HEK293 (cell line): ENCODE measurements at regions not wholly inside any gene's neighbourhood (a gene's known extent, or its start where the extent isn't known, plus 50 kb on each side); places are given as distances from the start of the nearest gene placed in this dataset.

ENCODE experiments used
- YY1 ChIP-seq: fragments of 450-650 bp; formaldehyde crosslinking; IDR thresholded peaks from 2 replicates; pipeline ENCODE4 v1.5.1; 2018; ENCODE audit warnings: missing biosample characterization, missing genetic modification characterization
- ZNF121 ChIP-seq: fragments of 450-650 bp; formaldehyde crosslinking; IDR thresholded peaks from 2 replicates; pipeline ENCODE4 v1.5.1; 2016; ENCODE audit warnings: missing biosample characterization, missing genetic modification characterization
- ZNF211 ChIP-seq: fragments of 450-650 bp; formaldehyde crosslinking; IDR thresholded peaks from 2 replicates; pipeline ENCODE4 v1.5.1; 2016; ENCODE audit warnings: low read depth, missing biosample characterization, missing genetic modification characterization
- ZNF274 ChIP-seq, 2 experiments: fragments of 200-500 bp in 1 of 2; fragments of 450-650 bp in 1 of 2; sonication (Bioruptor generic) in 1 of 2; formaldehyde crosslinking in 1 of 2; IDR thresholded peaks; 2 replicates each; pipeline versions ENCODE4 v1.5.1 to v1.6.1; 2014 to 2016; ENCODE audit warnings: borderline replicate concordance in 1 of 2, inconsistent platforms in 1 of 2, low read length in 1 of 2, missing biosample characterization in 1 of 2, missing genetic modification characterization in 1 of 2
- ZNF341 ChIP-seq: fragments of 450-650 bp; formaldehyde crosslinking; IDR thresholded peaks from 2 replicates; pipeline ENCODE4; 2016; ENCODE audit warnings: low read depth, missing biosample characterization, missing genetic modification characterization
- ZNF521 ChIP-seq: fragments of 450-650 bp; formaldehyde crosslinking; IDR thresholded peaks from 2 replicates; pipeline ENCODE4 v1.5.1; 2017; ENCODE audit warnings: missing biosample characterization, mild to moderate bottlenecking, missing genetic modification characterization
- ZNF660 ChIP-seq: fragments of 450-650 bp; IDR thresholded peaks from 2 replicates; pipeline ENCODE4 v1.5.1; 2018; ENCODE audit warnings: missing biosample characterization, mild to moderate bottlenecking, missing genetic modification characterization
- TF ChIP-seq, protein P1 (sequence below): fragments of 450-650 bp; formaldehyde crosslinking; IDR thresholded peaks from 2 replicates; pipeline ENCODE4 v1.5.1; 2016; ENCODE audit warnings: missing biosample characterization, missing genetic modification characterization
- TF ChIP-seq, protein P2 (sequence below): fragments of 450-650 bp; formaldehyde crosslinking; IDR thresholded peaks from 2 replicates; pipeline ENCODE4 v1.5.1; 2016; ENCODE audit warnings: missing biosample characterization, missing genetic modification characterization
- TF ChIP-seq, protein P3 (sequence below): IDR thresholded peaks from 2 replicates; pipeline ENCODE4 v1.6.1; 2011; ENCODE audit warnings: mild to moderate bottlenecking, low read depth, low read length, borderline replicate concordance
- TF ChIP-seq, protein P4 (sequence below): fragments of 450-650 bp; formaldehyde crosslinking; IDR thresholded peaks from 2 replicates; pipeline ENCODE4 v1.5.1; 2016; ENCODE audit warnings: missing biosample characterization, missing genetic modification characterization
- TF ChIP-seq, protein P5 (sequence below): fragments of 450-650 bp; formaldehyde crosslinking; conservative IDR thresholded peaks from 2 replicates; pipeline ENCODE4 v1.5.1; 2016; ENCODE audit warnings: low read depth, missing biosample characterization, missing genetic modification characterization
- TF ChIP-seq, protein P6 (sequence below): fragments of 450-650 bp; formaldehyde crosslinking; IDR thresholded peaks from 2 replicates; pipeline ENCODE4 v1.5.1; 2016; ENCODE audit warnings: missing biosample characterization, missing genetic modification characterization
- TF ChIP-seq, protein P7 (sequence below): fragments of 450-650 bp; formaldehyde crosslinking; IDR thresholded peaks from 2 replicates; pipeline ENCODE4 v1.5.1; 2016; ENCODE audit warnings: missing biosample characterization, missing genetic modification characterization, low read depth

DNA sequence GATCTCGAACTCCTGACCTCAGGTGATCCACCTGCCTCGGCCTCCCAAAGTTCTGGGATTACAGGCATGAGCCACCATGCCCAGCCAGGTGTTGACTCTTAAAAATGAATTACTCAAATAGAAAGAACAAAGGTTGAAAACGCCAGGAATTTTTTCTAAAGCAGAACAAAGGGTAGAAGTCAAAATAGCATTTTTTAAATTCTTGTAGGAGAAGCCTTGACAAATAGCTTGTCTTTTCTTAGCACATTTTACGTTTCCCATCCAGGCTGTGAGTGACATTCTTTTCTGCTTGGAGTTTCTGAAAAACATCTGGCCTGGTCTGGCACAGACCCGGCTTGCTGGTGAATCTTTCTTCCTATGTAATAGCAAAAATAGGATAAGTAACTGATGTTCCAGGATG, 169.4 kb upstream of the ZNF462 start:
- TF ChIP-seq, protein P1, sequence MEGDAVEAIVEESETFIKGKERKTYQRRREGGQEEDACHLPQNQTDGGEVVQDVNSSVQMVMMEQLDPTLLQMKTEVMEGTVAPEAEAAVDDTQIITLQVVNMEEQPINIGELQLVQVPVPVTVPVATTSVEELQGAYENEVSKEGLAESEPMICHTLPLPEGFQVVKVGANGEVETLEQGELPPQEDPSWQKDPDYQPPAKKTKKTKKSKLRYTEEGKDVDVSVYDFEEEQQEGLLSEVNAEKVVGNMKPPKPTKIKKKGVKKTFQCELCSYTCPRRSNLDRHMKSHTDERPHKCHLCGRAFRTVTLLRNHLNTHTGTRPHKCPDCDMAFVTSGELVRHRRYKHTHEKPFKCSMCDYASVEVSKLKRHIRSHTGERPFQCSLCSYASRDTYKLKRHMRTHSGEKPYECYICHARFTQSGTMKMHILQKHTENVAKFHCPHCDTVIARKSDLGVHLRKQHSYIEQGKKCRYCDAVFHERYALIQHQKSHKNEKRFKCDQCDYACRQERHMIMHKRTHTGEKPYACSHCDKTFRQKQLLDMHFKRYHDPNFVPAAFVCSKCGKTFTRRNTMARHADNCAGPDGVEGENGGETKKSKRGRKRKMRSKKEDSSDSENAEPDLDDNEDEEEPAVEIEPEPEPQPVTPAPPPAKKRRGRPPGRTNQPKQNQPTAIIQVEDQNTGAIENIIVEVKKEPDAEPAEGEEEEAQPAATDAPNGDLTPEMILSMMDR (tag by site-specific recombination), result no peak
- TF ChIP-seq ZNF211 (tag by site-specific recombination) (no peak), ZNF660 (no peak), ZNF121 (no peak), ZNF274 (IDR thresholded peaks at IDR 0.05; ENCODE audit: low read length) (no peak), ZNF274 (tag by site-specific recombination; IDR thresholded peaks at IDR 0.05; ENCODE audit: borderline replicate concordance) (no peak), ZNF341 (no peak), YY1 (tag by site-specific recombination) (no peak), ZNF521 (tag by site-specific recombination) (no peak)
- TF ChIP-seq, protein P2, sequence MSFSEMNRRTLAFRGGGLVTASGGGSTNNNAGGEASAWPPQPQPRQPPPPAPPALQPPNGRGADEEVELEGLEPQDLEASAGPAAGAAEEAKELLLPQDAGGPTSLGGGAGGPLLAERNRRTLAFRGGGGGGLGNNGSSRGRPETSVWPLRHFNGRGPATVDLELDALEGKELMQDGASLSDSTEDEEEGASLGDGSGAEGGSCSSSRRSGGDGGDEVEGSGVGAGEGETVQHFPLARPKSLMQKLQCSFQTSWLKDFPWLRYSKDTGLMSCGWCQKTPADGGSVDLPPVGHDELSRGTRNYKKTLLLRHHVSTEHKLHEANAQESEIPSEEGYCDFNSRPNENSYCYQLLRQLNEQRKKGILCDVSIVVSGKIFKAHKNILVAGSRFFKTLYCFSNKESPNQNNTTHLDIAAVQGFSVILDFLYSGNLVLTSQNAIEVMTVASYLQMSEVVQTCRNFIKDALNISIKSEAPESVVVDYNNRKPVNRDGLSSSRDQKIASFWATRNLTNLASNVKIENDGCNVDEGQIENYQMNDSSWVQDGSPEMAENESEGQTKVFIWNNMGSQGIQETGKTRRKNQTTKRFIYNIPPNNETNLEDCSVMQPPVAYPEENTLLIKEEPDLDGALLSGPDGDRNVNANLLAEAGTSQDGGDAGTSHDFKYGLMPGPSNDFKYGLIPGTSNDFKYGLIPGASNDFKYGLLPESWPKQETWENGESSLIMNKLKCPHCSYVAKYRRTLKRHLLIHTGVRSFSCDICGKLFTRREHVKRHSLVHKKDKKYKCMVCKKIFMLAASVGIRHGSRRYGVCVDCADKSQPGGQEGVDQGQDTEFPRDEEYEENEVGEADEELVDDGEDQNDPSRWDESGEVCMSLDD (tag by site-specific recombination), result no peak
- TF ChIP-seq, protein P3, sequence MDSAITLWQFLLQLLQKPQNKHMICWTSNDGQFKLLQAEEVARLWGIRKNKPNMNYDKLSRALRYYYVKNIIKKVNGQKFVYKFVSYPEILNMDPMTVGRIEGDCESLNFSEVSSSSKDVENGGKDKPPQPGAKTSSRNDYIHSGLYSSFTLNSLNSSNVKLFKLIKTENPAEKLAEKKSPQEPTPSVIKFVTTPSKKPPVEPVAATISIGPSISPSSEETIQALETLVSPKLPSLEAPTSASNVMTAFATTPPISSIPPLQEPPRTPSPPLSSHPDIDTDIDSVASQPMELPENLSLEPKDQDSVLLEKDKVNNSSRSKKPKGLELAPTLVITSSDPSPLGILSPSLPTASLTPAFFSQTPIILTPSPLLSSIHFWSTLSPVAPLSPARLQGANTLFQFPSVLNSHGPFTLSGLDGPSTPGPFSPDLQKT, result no peak
- TF ChIP-seq, protein P4, sequence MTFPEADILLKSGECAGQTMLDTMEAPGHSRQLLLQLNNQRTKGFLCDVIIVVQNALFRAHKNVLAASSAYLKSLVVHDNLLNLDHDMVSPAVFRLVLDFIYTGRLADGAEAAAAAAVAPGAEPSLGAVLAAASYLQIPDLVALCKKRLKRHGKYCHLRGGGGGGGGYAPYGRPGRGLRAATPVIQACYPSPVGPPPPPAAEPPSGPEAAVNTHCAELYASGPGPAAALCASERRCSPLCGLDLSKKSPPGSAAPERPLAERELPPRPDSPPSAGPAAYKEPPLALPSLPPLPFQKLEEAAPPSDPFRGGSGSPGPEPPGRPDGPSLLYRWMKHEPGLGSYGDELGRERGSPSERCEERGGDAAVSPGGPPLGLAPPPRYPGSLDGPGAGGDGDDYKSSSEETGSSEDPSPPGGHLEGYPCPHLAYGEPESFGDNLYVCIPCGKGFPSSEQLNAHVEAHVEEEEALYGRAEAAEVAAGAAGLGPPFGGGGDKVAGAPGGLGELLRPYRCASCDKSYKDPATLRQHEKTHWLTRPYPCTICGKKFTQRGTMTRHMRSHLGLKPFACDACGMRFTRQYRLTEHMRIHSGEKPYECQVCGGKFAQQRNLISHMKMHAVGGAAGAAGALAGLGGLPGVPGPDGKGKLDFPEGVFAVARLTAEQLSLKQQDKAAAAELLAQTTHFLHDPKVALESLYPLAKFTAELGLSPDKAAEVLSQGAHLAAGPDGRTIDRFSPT (tag by site-specific recombination), result no peak
- TF ChIP-seq, protein P5, sequence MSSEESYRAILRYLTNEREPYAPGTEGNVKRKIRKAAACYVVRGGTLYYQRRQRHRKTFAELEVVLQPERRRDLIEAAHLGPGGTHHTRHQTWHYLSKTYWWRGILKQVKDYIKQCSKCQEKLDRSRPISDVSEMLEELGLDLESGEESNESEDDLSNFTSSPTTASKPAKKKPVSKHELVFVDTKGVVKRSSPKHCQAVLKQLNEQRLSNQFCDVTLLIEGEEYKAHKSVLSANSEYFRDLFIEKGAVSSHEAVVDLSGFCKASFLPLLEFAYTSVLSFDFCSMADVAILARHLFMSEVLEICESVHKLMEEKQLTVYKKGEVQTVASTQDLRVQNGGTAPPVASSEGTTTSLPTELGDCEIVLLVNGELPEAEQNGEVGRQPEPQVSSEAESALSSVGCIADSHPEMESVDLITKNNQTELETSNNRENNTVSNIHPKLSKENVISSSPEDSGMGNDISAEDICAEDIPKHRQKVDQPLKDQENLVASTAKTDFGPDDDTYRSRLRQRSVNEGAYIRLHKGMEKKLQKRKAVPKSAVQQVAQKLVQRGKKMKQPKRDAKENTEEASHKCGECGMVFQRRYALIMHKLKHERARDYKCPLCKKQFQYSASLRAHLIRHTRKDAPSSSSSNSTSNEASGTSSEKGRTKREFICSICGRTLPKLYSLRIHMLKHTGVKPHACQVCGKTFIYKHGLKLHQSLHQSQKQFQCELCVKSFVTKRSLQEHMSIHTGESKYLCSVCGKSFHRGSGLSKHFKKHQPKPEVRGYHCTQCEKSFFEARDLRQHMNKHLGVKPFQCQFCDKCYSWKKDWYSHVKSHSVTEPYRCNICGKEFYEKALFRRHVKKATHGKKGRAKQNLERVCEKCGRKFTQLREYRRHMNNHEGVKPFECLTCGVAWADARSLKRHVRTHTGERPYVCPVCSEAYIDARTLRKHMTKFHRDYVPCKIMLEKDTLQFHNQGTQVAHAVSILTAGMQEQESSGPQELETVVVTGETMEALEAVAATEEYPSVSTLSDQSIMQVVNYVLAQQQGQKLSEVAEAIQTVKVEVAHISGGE (tag by site-specific recombination), result no peak
- TF ChIP-seq, protein P6, sequence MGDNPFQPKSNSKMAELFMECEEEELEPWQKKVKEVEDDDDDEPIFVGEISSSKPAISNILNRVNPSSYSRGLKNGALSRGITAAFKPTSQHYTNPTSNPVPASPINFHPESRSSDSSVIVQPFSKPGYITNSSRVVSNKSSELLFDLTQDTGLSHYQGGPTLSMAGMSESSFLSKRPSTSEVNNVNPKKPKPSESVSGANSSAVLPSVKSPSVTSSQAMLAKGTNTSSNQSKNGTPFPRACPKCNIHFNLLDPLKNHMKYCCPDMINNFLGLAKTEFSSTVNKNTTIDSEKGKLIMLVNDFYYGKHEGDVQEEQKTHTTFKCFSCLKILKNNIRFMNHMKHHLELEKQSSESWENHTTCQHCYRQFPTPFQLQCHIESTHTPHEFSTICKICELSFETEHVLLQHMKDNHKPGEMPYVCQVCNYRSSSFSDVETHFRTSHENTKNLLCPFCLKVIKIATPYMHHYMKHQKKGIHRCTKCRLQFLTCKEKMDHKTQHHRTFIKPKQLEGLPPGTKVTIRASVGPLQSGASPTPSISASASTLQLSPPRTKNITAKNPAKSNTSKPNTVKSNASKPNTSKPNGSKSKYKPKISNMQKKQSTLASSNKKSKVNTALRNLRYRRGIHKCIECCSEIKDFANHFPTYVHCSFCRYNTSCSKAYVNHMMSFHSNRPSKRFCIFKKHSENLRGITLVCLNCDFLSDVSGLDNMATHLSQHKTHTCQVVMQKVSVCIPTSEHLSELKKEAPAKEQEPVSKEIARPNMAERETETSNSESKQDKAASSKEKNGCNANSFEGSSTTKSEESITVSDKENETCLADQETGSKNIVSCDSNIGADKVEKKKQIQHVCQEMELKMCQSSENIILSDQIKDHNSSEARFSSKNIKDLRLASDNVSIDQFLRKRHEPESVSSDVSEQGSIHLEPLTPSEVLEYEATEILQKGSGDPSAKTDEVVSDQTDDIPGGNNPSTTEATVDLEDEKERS, result no peak
- TF ChIP-seq, protein P7, sequence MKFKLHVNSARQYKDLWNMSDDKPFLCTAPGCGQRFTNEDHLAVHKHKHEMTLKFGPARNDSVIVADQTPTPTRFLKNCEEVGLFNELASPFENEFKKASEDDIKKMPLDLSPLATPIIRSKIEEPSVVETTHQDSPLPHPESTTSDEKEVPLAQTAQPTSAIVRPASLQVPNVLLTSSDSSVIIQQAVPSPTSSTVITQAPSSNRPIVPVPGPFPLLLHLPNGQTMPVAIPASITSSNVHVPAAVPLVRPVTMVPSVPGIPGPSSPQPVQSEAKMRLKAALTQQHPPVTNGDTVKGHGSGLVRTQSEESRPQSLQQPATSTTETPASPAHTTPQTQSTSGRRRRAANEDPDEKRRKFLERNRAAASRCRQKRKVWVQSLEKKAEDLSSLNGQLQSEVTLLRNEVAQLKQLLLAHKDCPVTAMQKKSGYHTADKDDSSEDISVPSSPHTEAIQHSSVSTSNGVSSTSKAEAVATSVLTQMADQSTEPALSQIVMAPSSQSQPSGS (tag by site-specific recombination), result no peak
